ENCODE measurements at regions not wholly inside any gene's neighbourhood (a gene's known extent, or its start where the extent isn't known, plus 50 kb on each side); places are given as distances from the start of the nearest gene placed in this dataset.

DNA sequence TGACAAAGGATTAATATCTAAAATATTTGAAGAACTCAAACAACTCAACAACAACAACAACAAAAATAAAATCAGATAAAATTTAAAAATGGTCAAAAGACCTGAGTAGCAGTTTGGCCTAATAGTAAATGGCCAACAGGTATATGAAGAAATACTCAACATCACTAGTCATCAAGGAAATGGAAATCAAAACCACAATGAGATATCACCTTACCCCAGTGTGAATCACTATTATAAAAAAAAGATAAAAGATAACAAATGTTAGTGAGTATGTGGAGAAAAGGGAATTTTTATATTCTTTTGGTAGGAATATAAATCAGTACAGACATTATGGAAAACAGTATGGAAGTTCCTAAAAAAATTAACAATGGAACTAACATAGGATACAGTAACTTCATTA, 247.9 kb upstream of the TRPC7 start:
- SMC1A ChIA-PET (ENCODE audit: uncharacterized antibody, unreplicated experiment): no interaction called here

More for the DNA sequence above, 247.9 kb upstream of the TRPC7 start:
- DNase-seq (ENCODE audit: low read depth, low spot score) (no peak), FAIRE-seq (no peak), ATAC-seq (no peak)
- POLR2A ChIA-PET: no interaction called here
- no TSS peak for BruUV-seq (replicated peaks)
- RAD21 ChIA-PET (ENCODE audit: unreplicated experiment): no interaction called here
- intact Hi-C loops (cut with micrococcal nuclease; ENCODE audit: unreplicated experiment) (no loop called here), in situ Hi-C loops (cut with MboI) (no loop called here)
- no peak overlapping the region for H3K4me3 ChIP-seq
- no peaks in the 10 kb centered on the region for H3K27me3 ChIP-seq (replicated peaks in 1 of 2; ENCODE audit: control insufficient read depth in 2 of 2, insufficient read depth in 2 of 2, low read length in 1 of 2)
- TF ChIP-seq SIN3A (IDR thresholded peaks at IDR 0.05; ENCODE audit: low read depth, low read length) (no peak), ETV6 (conservative IDR thresholded peaks at IDR 0.05 in 1 of 2, IDR thresholded peaks at IDR 0.05 in 1 of 2; ENCODE audit: borderline replicate concordance in 1 of 2, low read depth in 1 of 2) (no peak), GATAD2B (conservative IDR thresholded peaks at IDR 0.05; ENCODE audit: low read depth) (no peak), SPI1 (IDR thresholded peaks at IDR 0.05; ENCODE audit: borderline replicate concordance, insufficient read depth, low read depth, low read length) (no peak), SMAD5 (IDR thresholded peaks at IDR 0.05; ENCODE audit: low read depth) (no peak), SIX5 (IDR thresholded peaks at IDR 0.05; ENCODE audit: low read depth, low read length, severe bottlenecking) (no peak), MYB (IDR thresholded peaks at IDR 0.05; ENCODE audit: borderline replicate concordance, low read depth, low read length) (no peak), BCL11A (IDR thresholded peaks at IDR 0.05; ENCODE audit: low read depth, low read length) (no peak), BMI1 (IDR thresholded peaks at IDR 0.05; ENCODE audit: borderline replicate concordance) (no peak), FOXK2 (IDR thresholded peaks at IDR 0.05) (no peak), MEF2B (IDR thresholded peaks at IDR 0.05; ENCODE audit: partially characterized antibody, poor library complexity, severe bottlenecking) (no peak), ZNF24 (IDR thresholded peaks at IDR 0.05) (no peak), HDGF (IDR thresholded peaks at IDR 0.05) (no peak)
- TF ChIP-seq, protein P1, sequence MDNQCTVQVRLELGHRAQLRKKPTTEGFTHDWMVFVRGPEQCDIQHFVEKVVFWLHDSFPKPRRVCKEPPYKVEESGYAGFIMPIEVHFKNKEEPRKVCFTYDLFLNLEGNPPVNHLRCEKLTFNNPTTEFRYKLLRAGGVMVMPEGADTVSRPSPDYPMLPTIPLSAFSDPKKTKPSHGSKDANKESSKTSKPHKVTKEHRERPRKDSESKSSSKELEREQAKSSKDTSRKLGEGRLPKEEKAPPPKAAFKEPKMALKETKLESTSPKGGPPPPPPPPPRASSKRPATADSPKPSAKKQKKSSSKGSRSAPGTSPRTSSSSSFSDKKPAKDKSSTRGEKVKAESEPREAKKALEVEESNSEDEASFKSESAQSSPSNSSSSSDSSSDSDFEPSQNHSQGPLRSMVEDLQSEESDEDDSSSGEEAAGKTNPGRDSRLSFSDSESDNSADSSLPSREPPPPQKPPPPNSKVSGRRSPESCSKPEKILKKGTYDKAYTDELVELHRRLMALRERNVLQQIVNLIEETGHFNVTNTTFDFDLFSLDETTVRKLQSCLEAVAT (IDR thresholded peaks at IDR 0.05): no peak
- TF ChIP-seq, protein P2, sequence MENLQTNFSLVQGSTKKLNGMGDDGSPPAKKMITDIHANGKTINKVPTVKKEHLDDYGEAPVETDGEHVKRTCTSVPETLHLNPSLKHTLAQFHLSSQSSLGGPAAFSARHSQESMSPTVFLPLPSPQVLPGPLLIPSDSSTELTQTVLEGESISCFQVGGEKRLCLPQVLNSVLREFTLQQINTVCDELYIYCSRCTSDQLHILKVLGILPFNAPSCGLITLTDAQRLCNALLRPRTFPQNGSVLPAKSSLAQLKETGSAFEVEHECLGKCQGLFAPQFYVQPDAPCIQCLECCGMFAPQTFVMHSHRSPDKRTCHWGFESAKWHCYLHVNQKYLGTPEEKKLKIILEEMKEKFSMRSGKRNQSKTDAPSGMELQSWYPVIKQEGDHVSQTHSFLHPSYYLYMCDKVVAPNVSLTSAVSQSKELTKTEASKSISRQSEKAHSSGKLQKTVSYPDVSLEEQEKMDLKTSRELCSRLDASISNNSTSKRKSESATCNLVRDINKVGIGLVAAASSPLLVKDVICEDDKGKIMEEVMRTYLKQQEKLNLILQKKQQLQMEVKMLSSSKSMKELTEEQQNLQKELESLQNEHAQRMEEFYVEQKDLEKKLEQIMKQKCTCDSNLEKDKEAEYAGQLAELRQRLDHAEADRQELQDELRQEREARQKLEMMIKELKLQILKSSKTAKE (IDR thresholded peaks at IDR 0.05; ENCODE audit: low read depth, poor library complexity, severe bottlenecking): no peak
- TF ChIP-seq, protein P3, sequence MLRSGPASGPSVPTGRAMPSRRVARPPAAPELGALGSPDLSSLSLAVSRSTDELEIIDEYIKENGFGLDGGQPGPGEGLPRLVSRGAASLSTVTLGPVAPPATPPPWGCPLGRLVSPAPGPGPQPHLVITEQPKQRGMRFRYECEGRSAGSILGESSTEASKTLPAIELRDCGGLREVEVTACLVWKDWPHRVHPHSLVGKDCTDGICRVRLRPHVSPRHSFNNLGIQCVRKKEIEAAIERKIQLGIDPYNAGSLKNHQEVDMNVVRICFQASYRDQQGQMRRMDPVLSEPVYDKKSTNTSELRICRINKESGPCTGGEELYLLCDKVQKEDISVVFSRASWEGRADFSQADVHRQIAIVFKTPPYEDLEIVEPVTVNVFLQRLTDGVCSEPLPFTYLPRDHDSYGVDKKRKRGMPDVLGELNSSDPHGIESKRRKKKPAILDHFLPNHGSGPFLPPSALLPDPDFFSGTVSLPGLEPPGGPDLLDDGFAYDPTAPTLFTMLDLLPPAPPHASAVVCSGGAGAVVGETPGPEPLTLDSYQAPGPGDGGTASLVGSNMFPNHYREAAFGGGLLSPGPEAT (IDR thresholded peaks at IDR 0.05; ENCODE audit: low read depth): no peak
- TF ChIP-seq, protein P4, sequence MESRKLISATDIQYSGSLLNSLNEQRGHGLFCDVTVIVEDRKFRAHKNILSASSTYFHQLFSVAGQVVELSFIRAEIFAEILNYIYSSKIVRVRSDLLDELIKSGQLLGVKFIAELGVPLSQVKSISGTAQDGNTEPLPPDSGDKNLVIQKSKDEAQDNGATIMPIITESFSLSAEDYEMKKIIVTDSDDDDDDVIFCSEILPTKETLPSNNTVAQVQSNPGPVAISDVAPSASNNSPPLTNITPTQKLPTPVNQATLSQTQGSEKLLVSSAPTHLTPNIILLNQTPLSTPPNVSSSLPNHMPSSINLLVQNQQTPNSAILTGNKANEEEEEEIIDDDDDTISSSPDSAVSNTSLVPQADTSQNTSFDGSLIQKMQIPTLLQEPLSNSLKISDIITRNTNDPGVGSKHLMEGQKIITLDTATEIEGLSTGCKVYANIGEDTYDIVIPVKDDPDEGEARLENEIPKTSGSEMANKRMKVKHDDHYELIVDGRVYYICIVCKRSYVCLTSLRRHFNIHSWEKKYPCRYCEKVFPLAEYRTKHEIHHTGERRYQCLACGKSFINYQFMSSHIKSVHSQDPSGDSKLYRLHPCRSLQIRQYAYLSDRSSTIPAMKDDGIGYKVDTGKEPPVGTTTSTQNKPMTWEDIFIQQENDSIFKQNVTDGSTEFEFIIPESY (IDR thresholded peaks at IDR 0.05): no peak
- H3K9me3 ChIP-seq (replicated peaks; ENCODE audit: control insufficient read depth, insufficient read depth, low read length): no peaks in the 10 kb centered on the region
- no peak overlapping the region for H3K27ac ChIP-seq (ENCODE audit: control insufficient read depth, insufficient read depth)
- no peak overlapping the region for H3K9ac ChIP-seq (ENCODE audit: control insufficient read depth, insufficient read depth, low read length)
- no peak overlapping the region for H3K4me2 ChIP-seq (ENCODE audit: control insufficient read depth, insufficient read depth)
- CTCF ChIA-PET: no interaction called here
- no peaks in the 10 kb centered on the region for H3K79me2 ChIP-seq (ENCODE audit: control insufficient read depth, insufficient read depth, low read length)
- no peaks in the 10 kb centered on the region for H4K20me1 ChIP-seq (ENCODE audit: control insufficient read depth, insufficient read depth)
- H2AFZ ChIP-seq (ENCODE audit: control insufficient read depth, low read depth, low read length): no peak overlapping the region
- H3K4me1 ChIP-seq (ENCODE audit: control insufficient read depth, insufficient read depth, low read length): no peaks in the 10 kb centered on the region
- H3K36me3 ChIP-seq (ENCODE audit: control insufficient read depth in 2 of 2, insufficient read depth in 2 of 2, low read length in 1 of 2): no peaks in the 10 kb centered on the region

Measured in GM12878 (cell line).